DOHH2 (cell line): ENCODE measurements at regions not wholly inside any gene's neighbourhood (a gene's known extent, or its start where the extent isn't known, plus 50 kb on each side); places are given as distances from the start of the nearest gene placed in this dataset.

Experiments
- EZH2phosphoT487 ChIP-seq: fragments of 200-600 bp; sonication (generic); IDR thresholded peaks from 2 replicates; pipeline ENCODE4 v1.6.1; 2017; ENCODE audit warnings: borderline replicate concordance, mild to moderate bottlenecking, antibody characterized with exemption, low read length, moderate library complexity, mixed read lengths
- TF ChIP-seq, protein P1 (sequence below): fragments of 200-600 bp; sonication (generic); IDR thresholded peaks from one replicate; pipeline ENCODE4 v1.5.1; 2014; ENCODE audit warnings: antibody characterized with exemption, mild to moderate bottlenecking, low read depth, low read length; ENCODE audit not compliant: poor library complexity, severe bottlenecking

- TF ChIP-seq, protein P1, sequence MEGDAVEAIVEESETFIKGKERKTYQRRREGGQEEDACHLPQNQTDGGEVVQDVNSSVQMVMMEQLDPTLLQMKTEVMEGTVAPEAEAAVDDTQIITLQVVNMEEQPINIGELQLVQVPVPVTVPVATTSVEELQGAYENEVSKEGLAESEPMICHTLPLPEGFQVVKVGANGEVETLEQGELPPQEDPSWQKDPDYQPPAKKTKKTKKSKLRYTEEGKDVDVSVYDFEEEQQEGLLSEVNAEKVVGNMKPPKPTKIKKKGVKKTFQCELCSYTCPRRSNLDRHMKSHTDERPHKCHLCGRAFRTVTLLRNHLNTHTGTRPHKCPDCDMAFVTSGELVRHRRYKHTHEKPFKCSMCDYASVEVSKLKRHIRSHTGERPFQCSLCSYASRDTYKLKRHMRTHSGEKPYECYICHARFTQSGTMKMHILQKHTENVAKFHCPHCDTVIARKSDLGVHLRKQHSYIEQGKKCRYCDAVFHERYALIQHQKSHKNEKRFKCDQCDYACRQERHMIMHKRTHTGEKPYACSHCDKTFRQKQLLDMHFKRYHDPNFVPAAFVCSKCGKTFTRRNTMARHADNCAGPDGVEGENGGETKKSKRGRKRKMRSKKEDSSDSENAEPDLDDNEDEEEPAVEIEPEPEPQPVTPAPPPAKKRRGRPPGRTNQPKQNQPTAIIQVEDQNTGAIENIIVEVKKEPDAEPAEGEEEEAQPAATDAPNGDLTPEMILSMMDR = no peak
- no peak for TF ChIP-seq EZH2phosphoT487
Observed at GRCh38 chr2:6423157-6423556, 442.6 kb downstream of the CMPK2 start.
